ACC112 (cell line): ENCODE measurements at regions not wholly inside any gene's neighbourhood (a gene's known extent, or its start where the extent isn't known, plus 50 kb on each side); places are given as distances from the start of the nearest gene placed in this dataset.
"Not testable (repeated sequence)": the region's sequence is repeated elsewhere in the genome, so short reads cannot be mapped to it uniquely, and the experiment has no call there.

Experiments used
- H2AFZ ChIP-seq: fragments of 200-600 bp; sonication (generic); one replicate; pipeline ENCODE4 v1.6.0; 2017; ENCODE audit warnings: antibody characterized with exemption, low read length; ENCODE audit not compliant: unreplicated experiment
- H3K27ac ChIP-seq: fragments of 200-600 bp; sonication (generic); 2 replicates; pipeline ENCODE4 v1.5.1; 2014; ENCODE audit warnings: low read depth, mild to moderate bottlenecking, antibody characterized with exemption, low read length, moderate library complexity
- H3K27me3 ChIP-seq: fragments of 200-600 bp; sonication (generic); 2 replicates; pipeline ENCODE4 v1.6.1; 2014; ENCODE audit warnings: mild to moderate bottlenecking, antibody characterized with exemption, low read length, moderate library complexity, mixed read lengths; ENCODE audit not compliant: insufficient read depth
- H3K36me3 ChIP-seq: fragments of 200-600 bp; sonication (generic); 2 replicates; pipeline ENCODE4 v1.6.1; 2016; ENCODE audit warnings: mild to moderate bottlenecking, antibody characterized with exemption, low read length, moderate library complexity, mixed read lengths; ENCODE audit not compliant: insufficient read depth
- H3K4me1 ChIP-seq: fragments of 200-600 bp; sonication (generic); one replicate; pipeline ENCODE4 v1.6.1; 2016; ENCODE audit warnings: low read length, mixed read lengths; ENCODE audit not compliant: insufficient read depth, unreplicated experiment, control insufficient read depth
- H3K4me3 ChIP-seq: fragments of 200-600 bp; sonication (generic); 2 replicates; pipeline ENCODE4 v1.5.1; 2014; ENCODE audit warnings: mild to moderate bottlenecking, low read depth, low read length
- H3K79me2 ChIP-seq: fragments of 200-600 bp; sonication (generic); one replicate; pipeline ENCODE4 v1.6.0; 2016; ENCODE audit warnings: low read length; ENCODE audit not compliant: control insufficient read depth, unreplicated experiment, insufficient read depth

DNA sequence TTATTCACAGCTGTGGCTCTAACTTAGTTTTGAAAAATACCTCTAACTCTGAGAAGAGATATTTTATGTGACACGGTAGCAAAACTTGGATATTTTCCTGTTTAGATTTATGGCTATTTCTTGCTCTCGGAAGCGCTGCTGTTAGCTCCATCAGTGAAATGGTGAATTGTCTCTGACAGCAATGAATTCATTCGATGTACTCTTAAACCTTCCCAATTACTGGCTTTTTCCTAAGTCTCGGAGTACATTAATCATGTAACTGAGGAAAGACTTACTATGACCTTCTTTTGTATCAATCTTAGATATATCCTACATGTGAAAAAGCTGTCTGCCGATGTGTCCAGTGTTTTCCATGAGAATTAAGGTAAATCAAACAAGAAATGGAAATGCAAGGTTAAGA, 613.0 kb downstream of the KIF4B start:
- no peak overlapping the region for H3K27ac ChIP-seq

DNA sequence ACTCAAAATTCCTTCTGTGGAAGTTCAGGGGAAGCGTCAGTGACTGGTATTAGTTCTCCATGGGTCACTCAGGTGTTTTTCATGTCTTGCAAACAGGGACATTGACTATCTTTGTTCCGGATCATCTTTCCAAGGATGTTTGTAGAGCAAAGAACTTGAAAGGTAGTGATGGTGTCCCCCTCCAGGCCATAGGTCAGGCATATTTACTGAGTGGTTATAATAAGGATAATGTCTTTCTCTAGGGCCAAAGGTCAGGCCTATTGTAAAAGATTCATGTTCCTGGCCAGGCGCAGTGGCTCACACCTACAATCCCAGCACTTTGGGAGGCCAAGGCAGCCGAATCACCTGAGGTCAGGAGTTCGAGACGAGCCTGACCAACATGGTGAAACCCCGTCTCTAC, 614.8 kb downstream of the KIF4B start:
- H3K4me1 ChIP-seq: no peaks in the 10 kb centered on the region
- H3K79me2 ChIP-seq: no peaks in the 10 kb centered on the region
- H3K36me3 ChIP-seq: no peaks in the 10 kb centered on the region
- no peaks in the 10 kb centered on the region for H3K27me3 ChIP-seq
- no peak overlapping the region for H3K4me3 ChIP-seq
- no peak overlapping the region for H3K27ac ChIP-seq
- no peak overlapping the region for H2AFZ ChIP-seq

More for the DNA sequence above, 613.0 kb downstream of the KIF4B start:
- Histone ChIP-seq H3K79me2 (no peaks in the 10 kb centered on the region), H3K36me3 (no peaks in the 10 kb centered on the region), H3K4me1 (no peaks in the 10 kb centered on the region), H3K4me3 (no peak overlapping the region), H2AFZ (no peak overlapping the region), H3K27me3 (no peaks in the 10 kb centered on the region)

DNA sequence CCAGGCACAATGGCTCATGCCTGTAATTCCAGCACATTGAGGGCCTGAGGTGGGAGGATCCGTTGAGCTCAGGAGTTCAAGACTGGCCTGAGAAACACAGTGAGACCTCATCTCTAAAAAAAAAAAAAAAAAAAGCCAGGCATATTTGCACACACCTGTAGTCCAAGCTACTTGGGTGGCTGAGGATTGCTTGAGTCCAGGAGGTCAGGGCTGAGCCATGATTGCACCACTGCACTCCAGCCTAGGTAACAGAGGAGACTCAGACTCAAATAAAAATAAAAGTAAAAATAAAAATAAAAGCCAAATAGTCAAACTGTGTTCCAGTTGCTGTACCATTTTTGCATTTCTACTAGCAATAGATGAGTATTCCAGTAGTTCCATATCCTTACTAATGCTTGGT, 616.0 kb downstream of the KIF4B start:
- Histone ChIP-seq H3K4me3 (no peak overlapping the region), H3K4me1 (no peaks in the 10 kb centered on the region), H3K27me3 (no peaks in the 10 kb centered on the region), H3K79me2 (no peaks in the 10 kb centered on the region), H2AFZ (no peak overlapping the region), H3K36me3 (no peaks in the 10 kb centered on the region), H3K27ac (no peak overlapping the region)

DNA sequence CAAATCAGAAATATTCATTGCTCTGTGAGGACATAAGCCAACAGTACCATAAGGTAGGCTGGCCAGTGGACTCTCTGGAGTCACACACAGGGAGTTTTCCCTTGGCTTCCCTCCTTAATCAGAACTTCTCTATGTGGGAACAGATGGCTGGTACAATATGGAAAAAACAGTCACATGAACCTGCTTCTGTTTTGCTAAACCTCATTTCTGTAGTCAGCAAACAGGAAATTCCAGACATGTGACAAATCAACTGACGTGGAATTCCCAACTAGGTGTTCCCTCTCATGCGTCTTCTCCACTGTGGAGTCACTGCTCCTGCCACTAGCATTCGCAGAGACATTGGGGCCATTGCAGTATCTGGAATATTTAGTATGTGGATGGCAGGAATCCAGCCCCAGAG, 617.6 kb downstream of the KIF4B start:
- no peaks in the 10 kb centered on the region for H3K4me1 ChIP-seq
- no peaks in the 10 kb centered on the region for H3K79me2 ChIP-seq
- H2AFZ ChIP-seq: no peak overlapping the region
- no peaks in the 10 kb centered on the region for H3K27me3 ChIP-seq
- H3K27ac ChIP-seq: no peak overlapping the region
- H3K36me3 ChIP-seq: no peaks in the 10 kb centered on the region
- no peak overlapping the region for H3K4me3 ChIP-seq

DNA sequence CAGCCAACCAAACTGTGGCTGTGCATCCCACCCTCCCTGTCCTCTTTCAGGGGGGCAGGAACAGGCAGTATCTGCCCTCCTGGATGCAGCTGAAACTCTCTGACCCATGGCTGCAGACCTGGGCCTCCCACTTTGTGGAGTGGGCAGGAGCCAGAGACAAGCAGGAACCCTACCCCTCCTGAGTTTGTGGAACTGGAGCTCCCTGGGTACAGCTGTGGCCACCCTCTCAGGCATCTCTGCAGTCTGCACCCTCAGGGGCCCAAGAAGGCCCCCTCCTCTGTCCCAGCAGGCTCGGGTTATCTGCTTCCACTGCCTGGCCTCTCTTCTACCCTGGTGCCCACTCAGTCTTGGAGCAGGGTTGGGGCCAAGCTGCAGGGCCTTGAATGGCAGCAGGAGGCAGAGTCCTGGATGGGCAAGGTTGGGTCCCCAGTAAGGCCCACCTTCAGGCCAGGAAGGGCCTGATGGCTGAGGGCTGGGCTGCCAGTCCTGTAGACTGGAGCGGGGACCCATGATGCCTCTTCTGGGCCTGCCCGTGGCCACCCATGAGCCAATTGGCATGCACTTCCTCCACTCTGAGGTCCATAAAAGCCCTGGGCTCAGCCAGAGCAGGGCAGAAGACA, 619.9 kb downstream of the KIF4B start:
- Histone ChIP-seq H3K27me3 (no peaks in the 10 kb centered on the region), H3K4me1 (no peaks in the 10 kb centered on the region), H2AFZ (no peak overlapping the region), H3K27ac (no peak overlapping the region), H3K36me3 (no peaks in the 10 kb centered on the region), H3K4me3 (no peak overlapping the region), H3K79me2 (no peaks in the 10 kb centered on the region)

DNA sequence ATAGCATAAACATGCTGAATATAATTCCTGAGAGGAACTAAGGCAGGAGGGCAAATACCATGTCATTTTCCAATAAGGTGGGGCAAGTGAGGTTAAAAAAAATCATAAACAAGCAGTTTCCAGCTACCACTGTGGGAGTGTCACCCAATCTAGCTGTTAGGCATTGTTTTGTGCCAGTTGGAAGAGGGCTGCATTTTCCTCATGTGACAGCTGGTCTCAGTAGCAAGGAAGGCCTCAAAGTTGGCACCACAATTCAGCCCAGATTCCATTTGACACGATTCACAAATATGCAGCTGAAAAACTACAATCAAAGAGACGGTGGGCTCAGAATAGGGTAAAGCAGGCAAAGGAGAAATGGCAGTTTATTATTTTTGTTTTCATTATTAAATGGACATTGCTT, 636.1 kb downstream of the KIF4B start:
- H3K4me3 ChIP-seq: no peak overlapping the region
- no peaks in the 10 kb centered on the region for H3K27me3 ChIP-seq
- H3K36me3 ChIP-seq: no peaks in the 10 kb centered on the region
- H3K79me2 ChIP-seq: no peaks in the 10 kb centered on the region
- no peak overlapping the region for H2AFZ ChIP-seq
- H3K27ac ChIP-seq: no peak overlapping the region
- H3K4me1 ChIP-seq: no peaks in the 10 kb centered on the region

DNA sequence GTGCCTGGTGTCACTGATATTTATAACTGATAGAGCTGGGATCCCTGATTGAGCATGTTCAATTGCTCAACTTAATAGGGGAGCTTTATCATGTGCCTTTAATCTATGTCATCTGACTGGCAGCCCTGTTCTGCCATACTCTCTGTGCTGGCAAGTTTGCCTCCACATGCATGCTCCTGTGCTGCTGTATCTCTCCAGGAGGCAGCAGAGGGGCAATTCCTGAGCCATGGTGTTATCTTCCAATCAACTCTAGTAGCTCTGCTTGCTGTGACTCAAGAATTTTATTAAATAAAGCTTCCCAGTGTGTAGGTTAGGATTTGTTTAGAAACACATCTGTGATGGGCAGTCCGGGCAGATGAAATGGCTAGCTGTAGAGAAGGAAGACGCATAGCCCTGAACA, 642.0 kb downstream of the KIF4B start:
- Histone ChIP-seq H3K27ac (no peak overlapping the region), H2AFZ (no peak overlapping the region), H3K79me2 (no peaks in the 10 kb centered on the region), H3K27me3 (no peaks in the 10 kb centered on the region), H3K4me1 (no peaks in the 10 kb centered on the region), H3K4me3 (no peak overlapping the region), H3K36me3 (no peaks in the 10 kb centered on the region)

DNA sequence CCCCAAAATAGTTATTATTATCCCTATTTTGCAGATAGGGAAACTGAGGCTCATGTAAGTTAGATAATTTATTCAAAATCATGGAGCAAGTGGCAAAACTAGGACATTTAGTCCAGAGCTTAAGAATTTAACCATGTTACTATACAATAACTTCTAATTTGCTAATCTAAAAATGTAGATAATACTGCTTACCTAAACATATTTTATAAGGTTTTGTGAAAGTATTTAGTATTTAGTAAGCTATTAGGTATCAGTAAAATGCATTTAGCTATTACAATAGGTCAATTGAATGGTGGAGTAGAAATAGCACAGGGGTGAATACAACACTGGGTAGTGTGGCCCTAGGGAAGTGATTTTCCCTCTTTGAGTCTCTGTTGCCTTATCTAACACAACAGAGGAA, 648.3 kb downstream of the KIF4B start:
- H3K27ac ChIP-seq: no peak overlapping the region

DNA sequence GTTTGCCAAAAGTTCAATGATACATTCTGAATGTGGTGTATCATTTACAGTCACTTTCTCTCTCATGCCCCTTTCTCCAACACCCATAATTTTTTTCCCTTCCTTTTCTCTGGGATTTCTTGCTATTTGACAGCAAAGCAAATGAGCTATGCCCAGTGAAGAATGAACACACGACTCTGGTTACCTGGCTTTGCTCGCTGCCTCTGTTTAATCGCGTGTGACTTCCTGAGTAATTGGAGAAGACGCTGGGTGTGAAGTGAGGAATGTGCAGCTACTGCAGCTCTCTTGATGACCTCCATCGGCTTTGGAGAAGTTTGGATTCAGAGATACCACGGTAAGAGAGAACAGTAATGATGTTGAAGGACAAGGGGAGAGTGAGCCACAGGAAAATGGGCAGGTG, 651.8 kb downstream of the KIF4B start:
- H3K79me2 ChIP-seq: no peaks in the 10 kb centered on the region
- no peaks in the 10 kb centered on the region for H3K4me1 ChIP-seq
- no peaks in the 10 kb centered on the region for H3K27me3 ChIP-seq
- H3K4me3 ChIP-seq: no peak overlapping the region
- H3K36me3 ChIP-seq: no peaks in the 10 kb centered on the region
- H3K27ac ChIP-seq: no peak overlapping the region
- no peak overlapping the region for H2AFZ ChIP-seq

More for the DNA sequence above, 648.3 kb downstream of the KIF4B start:
- no peaks in the 10 kb centered on the region for H3K4me1 ChIP-seq
- no peaks in the 10 kb centered on the region for H3K27me3 ChIP-seq
- no peaks in the 10 kb centered on the region for H3K79me2 ChIP-seq
- no peak overlapping the region for H2AFZ ChIP-seq
- H3K36me3 ChIP-seq: no peaks in the 10 kb centered on the region
- H3K4me3 ChIP-seq: no peak overlapping the region

DNA sequence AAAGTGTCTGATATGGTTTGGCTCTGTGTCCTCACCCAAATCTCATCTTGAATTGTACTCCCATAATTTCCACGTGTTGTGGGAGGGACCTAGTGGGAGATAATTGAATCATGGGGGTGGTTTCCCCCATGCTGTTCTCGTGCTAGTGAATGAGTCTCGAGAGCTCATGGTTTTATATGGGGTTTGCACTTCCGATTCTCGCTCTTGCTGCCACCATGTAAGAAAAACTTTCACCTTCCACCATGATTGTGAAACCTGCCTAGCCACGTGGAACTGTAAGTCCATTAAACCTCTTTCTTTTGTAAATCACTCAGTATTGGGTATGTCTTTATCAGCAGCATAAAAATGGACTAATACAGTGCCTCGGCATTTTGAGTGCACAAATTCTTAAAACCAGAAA, 655.0 kb upstream of the SGCD start:
- not testable (repeated sequence) for H3K27me3 ChIP-seq, H3K27ac ChIP-seq, H2AFZ ChIP-seq, H3K4me1 ChIP-seq, H3K4me3 ChIP-seq, H3K79me2 ChIP-seq, H3K36me3 ChIP-seq

DNA sequence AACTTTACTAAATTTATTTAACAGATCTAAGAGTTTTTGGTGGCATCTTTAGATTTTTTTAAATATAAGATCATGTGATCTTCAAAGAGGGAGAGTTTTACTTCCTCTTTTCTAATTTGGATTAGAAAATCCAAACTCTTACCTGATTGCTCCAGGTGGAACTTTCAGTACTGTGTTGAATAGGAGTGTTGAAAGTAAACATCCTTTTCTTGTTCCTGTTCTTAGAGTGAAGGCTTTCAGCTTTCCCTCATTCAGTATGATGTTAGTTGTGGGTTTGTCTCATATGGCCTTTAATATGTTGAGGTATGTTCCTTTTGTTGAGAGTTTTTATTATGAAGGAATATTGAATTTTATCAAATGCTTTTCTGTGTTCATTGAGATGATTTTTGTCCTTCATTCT, 650.0 kb upstream of the SGCD start:
- Histone ChIP-seq H3K4me1 (no peaks in the 10 kb centered on the region), H3K27me3 (no peaks in the 10 kb centered on the region), H3K79me2 (no peaks in the 10 kb centered on the region), H3K27ac (no peak overlapping the region), H2AFZ (no peak overlapping the region), H3K36me3 (no peaks in the 10 kb centered on the region), H3K4me3 (no peak overlapping the region)
